Caco-2 (cell line): ENCODE measurements at regions not wholly inside any gene's neighbourhood (a gene's known extent, or its start where the extent isn't known, plus 50 kb on each side); places are given as distances from the start of the nearest gene placed in this dataset.

Experiments
- BruUV-seq: library from RNA; stranded (reverse); fragments of 400-500 nt; replicated peaks from 2 replicates; lab custom pipeline; 2021; lab: Mats Ljungman, UMichigan
- CTCF ChIA-PET: fragments of 300-600 bp; sonication (Branson Sonifier 250); formaldehyde crosslinking; loops from one replicate; lab custom pipeline; 2022; ENCODE audit warnings: antibody characterized with exemption; lab: Charles Lee
- POLR2A ChIA-PET: fragments of 300-600 bp; sonication (Branson Sonifier 250); formaldehyde crosslinking; loops from one replicate; lab custom pipeline; 2022; ENCODE audit warnings: antibody characterized with exemption; lab: Charles Lee
- DNase-seq, 2 experiments: peaks; one replicate each; pipeline versions ENCODE4 v3.0.0 to v3.0.0-alpha.2; 2020 to 2022
- H3K27me3 ChIP-seq: replicated peaks from 2 replicates; pipeline ENCODE4 v1.6.0; 2011; ENCODE audit warnings: low read length; ENCODE audit not compliant: control insufficient read depth, insufficient read depth
- H3K36me3 ChIP-seq: 2 replicates; pipeline ENCODE4 v1.5.1; 2011; ENCODE audit warnings: low read length; ENCODE audit not compliant: control insufficient read depth, insufficient read depth
- H3K4me1 ChIP-seq: fragments of 250-450 bp; sonication (Bioruptor Pico); 2 replicates; pipeline ENCODE4 v1.5.1; 2020; ENCODE audit warnings: mild to moderate bottlenecking
- H3K4me3 ChIP-seq: 2 replicates; pipeline ENCODE4 v1.5.1; 2011; ENCODE audit warnings: low read depth, mild to moderate bottlenecking, control low read depth, low read length
- H3K9me3 ChIP-seq: fragments of 250-450 bp; sonication (Bioruptor Pico); 2 replicates; pipeline ENCODE4 v1.5.1; 2020; ENCODE audit warnings: mild to moderate bottlenecking, moderate library complexity
- H3K27ac Mint-ChIP-seq: one replicate; pipeline ENCODE4 v1.8.0; 2022; ENCODE audit warnings: mixed read lengths; ENCODE audit not compliant: unreplicated experiment
- H3K27me3 Mint-ChIP-seq: one replicate; pipeline ENCODE4 v1.8.0; 2022; ENCODE audit warnings: mixed read lengths; ENCODE audit not compliant: insufficient read depth, unreplicated experiment
- H3K36me3 Mint-ChIP-seq: one replicate; pipeline ENCODE4 v1.8.0; 2022; ENCODE audit warnings: mild to moderate bottlenecking, mixed read lengths; ENCODE audit not compliant: insufficient read depth, unreplicated experiment
- H3K4me1 Mint-ChIP-seq: one replicate; pipeline ENCODE4 v1.8.0; 2022; ENCODE audit warnings: low read depth, mixed read lengths; ENCODE audit not compliant: unreplicated experiment
- H3K4me3 Mint-ChIP-seq: one replicate; pipeline ENCODE4 v1.8.0; 2022; ENCODE audit warnings: mild to moderate bottlenecking, moderate library complexity, mixed read lengths; ENCODE audit not compliant: unreplicated experiment
- H3K9me3 Mint-ChIP-seq: one replicate; pipeline ENCODE4 v1.8.0; 2022; ENCODE audit warnings: mixed read lengths; ENCODE audit not compliant: unreplicated experiment
- CTCF ChIP-seq, 2 experiments: fragments of 200-600 bp in 1 of 2; IDR thresholded peaks; 1 replicate in 1 of 2; 2 replicates in 1 of 2; pipeline versions ENCODE4 v1.5.1 to v1.8.0; 2011 to 2022; ENCODE audit warnings: antibody characterized with exemption in 1 of 2, control low read depth in 1 of 2, inconsistent platforms in 1 of 2, low read depth in 1 of 2, low read length in 1 of 2, mild to moderate bottlenecking in 1 of 2, moderate library complexity in 1 of 2; ENCODE audit not compliant: insufficient read depth in 1 of 2, severe bottlenecking in 1 of 2, unreplicated experiment in 1 of 2
- intact Hi-C: fragments of 100-400 bp; cut with micrococcal nuclease; formaldehyde crosslinking; loops from one replicate; pipeline ENCODE4 v1.10.0; 2022; ENCODE audit not compliant: unreplicated experiment

- ChIA-PET POLR2A (no interaction called here), CTCF (no interaction called here)
- no peak overlapping the region for H3K4me3 Mint-ChIP-seq
- no peaks in the 10 kb centered on the region for H3K36me3 Mint-ChIP-seq
- H3K4me1 Mint-ChIP-seq: no peaks in the 10 kb centered on the region
- no peak overlapping the region for H3K27ac Mint-ChIP-seq
- no peaks in the 10 kb centered on the region for H3K9me3 ChIP-seq
- no peak overlapping the region for H3K4me3 ChIP-seq
- H3K4me1 ChIP-seq: no peaks in the 10 kb centered on the region
- no peak for DNase-seq
- BruUV-seq: no TSS peak
- H3K27me3 ChIP-seq: no peaks in the 10 kb centered on the region
- no peaks in the 10 kb centered on the region for H3K9me3 Mint-ChIP-seq
- TF ChIP-seq CTCF (IDR thresholded peaks at IDR 0.05; ENCODE audit: insufficient read depth in 1 of 2, low read depth in 1 of 2, low read length in 1 of 2, severe bottlenecking in 1 of 2, unreplicated experiment in 1 of 2): no peak
- intact Hi-C loops: no loop called here
- no peaks in the 10 kb centered on the region for H3K27me3 Mint-ChIP-seq
- no peaks in the 10 kb centered on the region for H3K36me3 ChIP-seq
Measured at GRCh38 chr9:85487872-85488271, 253.9 kb downstream of the AGTPBP1 start.

- no TSS peak for BruUV-seq
- H3K27ac Mint-ChIP-seq: no peak overlapping the region
- no peaks in the 10 kb centered on the region for H3K9me3 Mint-ChIP-seq
- TF ChIP-seq CTCF (IDR thresholded peaks at IDR 0.05; ENCODE audit: insufficient read depth in 1 of 2, low read depth in 1 of 2, low read length in 1 of 2, severe bottlenecking in 1 of 2, unreplicated experiment in 1 of 2): no peak
- intact Hi-C loops: no loop called here
- POLR2A ChIA-PET: no interaction called here
- Histone ChIP-seq H3K4me3 (no peak overlapping the region), H3K36me3 (no peaks in the 10 kb centered on the region), H3K4me1 (no peaks in the 10 kb centered on the region), H3K27me3 (no peaks in the 10 kb centered on the region), H3K9me3 (no peaks in the 10 kb centered on the region)
- no peak for DNase-seq
- CTCF ChIA-PET: no interaction called here
- H3K4me1 Mint-ChIP-seq: no peaks in the 10 kb centered on the region
- H3K36me3 Mint-ChIP-seq: no peaks in the 10 kb centered on the region
- H3K4me3 Mint-ChIP-seq: no peak overlapping the region
- peaks cover 18% of the 10 kb centered on the region for H3K27me3 Mint-ChIP-seq
Measured at GRCh38 chr9:85484235-85484634, 257.5 kb downstream of the AGTPBP1 start.

- H3K4me1 ChIP-seq: no peaks in the 10 kb centered on the region
- H3K4me3 ChIP-seq: no peak overlapping the region
- no peaks in the 10 kb centered on the region for H3K9me3 ChIP-seq
- Mint-ChIP-seq H3K9me3 (no peaks in the 10 kb centered on the region), H3K27ac (no peak overlapping the region), H3K4me3 (no peak overlapping the region), H3K27me3 (peaks cover 19% of the 10 kb centered on the region), H3K36me3 (no peaks in the 10 kb centered on the region), H3K4me1 (no peaks in the 10 kb centered on the region)
- intact Hi-C loops: no loop called here
- H3K27me3 ChIP-seq: no peaks in the 10 kb centered on the region
- no peak for DNase-seq
- POLR2A ChIA-PET: no interaction called here
- CTCF ChIA-PET: no interaction called here
- TF ChIP-seq CTCF (IDR thresholded peaks at IDR 0.05; ENCODE audit: insufficient read depth in 1 of 2, low read depth in 1 of 2, low read length in 1 of 2, severe bottlenecking in 1 of 2, unreplicated experiment in 1 of 2): no peak
- no peaks in the 10 kb centered on the region for H3K36me3 ChIP-seq
- no TSS peak for BruUV-seq
Measured at GRCh38 chr9:85483208-85483607, 258.5 kb downstream of the AGTPBP1 start.
